NCI-H526 (cell line): ENCODE measurements at regions not wholly inside any gene's neighbourhood (a gene's known extent, or its start where the extent isn't known, plus 50 kb on each side); places are given as distances from the start of the nearest gene placed in this dataset.

ENCODE experiments used
- DNase-seq, 2 experiments: peaks; one replicate each; lab custom pipeline; 2025; lab: John Stamatoyannopoulos, UW

DNA sequence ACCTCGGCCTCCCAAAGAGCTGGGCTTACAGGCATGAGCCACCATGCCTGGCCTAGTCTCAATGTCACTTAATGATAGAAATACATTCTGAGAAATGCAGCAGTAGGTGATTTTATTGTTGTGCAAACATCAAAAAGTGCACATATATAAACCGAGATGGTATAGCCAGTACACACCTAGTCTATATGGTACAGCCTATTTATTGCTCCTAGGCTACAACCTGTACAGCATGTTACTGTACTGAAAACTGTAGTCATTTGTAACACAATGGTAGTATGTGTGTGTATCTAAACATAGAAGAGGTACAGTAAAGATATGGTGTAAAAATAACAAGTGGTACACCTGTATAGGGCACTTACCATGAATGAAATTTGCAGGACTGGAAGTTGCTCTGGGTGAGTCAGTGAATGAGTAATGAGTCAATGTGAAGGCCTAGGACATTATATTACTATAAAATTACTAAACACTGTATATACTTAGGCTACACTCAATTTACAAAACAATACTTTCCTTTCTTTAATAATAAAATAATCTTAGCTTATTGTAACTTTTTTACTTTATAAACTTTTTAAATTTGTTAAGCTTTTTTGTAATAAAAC is 166.7 kb upstream of the SYT1 start:
- DNase-seq = no peak

GRCh38 chr12:78698747-78699146 is 165.8 kb upstream of the SYT1 start:
- no peak for DNase-seq

DNA sequence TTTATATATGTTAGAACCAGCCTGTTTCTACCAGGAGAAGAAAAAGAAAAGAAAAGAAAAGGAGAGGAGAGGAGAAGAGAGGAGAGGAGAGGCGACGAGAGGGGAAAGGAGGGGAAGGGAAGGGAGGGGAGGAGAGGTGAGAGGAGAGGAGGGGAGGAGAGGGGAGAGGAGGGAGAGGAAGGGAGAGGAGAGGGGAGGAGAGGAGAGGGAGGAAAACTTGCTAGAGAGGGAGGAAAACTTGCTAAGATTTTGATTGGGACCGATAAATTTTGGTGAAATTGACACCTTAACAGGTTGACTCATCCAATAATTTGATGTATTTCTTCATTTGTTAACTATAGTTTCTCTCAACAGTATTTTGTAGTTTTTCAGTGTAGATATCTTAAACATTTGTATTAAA is 164.0 kb upstream of the SYT1 start:
- DNase-seq = no peak

DNA sequence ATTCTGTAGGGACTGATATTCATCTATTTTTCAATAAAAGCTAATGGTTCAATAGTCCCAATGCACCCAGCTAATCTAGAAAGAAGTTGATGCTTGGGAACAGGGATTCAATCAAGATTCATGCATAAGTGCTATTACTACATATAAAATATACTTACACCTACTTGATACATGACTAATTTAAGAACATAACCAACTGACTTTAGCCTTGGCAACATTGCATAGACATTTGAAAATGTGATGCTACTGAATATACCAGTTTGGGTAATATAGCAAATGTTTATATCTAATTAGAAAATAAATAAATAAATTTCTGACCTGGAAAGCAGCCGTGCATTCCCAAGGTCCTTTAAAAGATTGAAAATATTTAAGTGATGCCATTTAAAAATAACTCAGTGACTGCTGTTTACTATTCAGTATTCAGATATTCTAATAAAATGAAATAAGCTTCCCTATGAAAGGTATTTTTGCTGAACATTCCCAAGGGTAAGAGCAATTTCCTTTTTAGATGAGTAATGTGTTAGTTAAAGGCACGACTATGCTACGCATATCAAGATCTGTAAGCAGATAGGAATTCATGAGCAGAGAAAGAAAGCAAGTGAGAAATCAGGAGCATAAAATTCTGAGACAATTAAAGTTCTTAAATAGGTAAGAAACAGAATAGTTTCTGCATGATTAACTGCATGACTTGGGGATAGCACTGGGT is 160.6 kb upstream of the SYT1 start:
- no peak for DNase-seq

- DNase-seq = no peak
These were observed 152.6 kb upstream of the SYT1 start for GRCh38 chr12:78711954-78712353.

- DNase-seq = no peak
These were observed 151.6 kb upstream of the SYT1 start for GRCh38 chr12:78712834-78713481.

DNA sequence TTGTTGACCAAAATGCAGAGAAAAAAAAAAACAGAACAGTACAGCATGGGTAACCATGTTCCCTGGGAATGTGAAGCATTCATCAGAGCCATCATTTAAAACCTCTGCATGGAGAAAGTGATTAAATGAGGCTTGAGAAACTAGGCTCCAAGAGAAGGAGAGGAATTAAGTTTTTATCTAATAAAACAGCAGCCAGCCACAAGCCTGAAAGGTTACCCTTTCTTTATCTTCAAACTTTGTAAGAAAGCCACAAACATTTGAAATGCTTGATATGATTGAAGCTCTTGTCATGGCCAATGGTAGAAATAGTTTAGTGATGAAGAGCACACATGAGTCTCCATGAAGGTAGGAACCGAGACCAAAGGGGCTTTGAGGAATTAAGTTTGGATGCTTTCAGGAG is 144.9 kb upstream of the SYT1 start:
- no peak for DNase-seq

- no peak for DNase-seq
These were observed 142.7 kb upstream of the SYT1 start for GRCh38 chr12:78721906-78722305.

- no peak for DNase-seq
These were observed 139.5 kb upstream of the SYT1 start for GRCh38 chr12:78725033-78725432.

DNA sequence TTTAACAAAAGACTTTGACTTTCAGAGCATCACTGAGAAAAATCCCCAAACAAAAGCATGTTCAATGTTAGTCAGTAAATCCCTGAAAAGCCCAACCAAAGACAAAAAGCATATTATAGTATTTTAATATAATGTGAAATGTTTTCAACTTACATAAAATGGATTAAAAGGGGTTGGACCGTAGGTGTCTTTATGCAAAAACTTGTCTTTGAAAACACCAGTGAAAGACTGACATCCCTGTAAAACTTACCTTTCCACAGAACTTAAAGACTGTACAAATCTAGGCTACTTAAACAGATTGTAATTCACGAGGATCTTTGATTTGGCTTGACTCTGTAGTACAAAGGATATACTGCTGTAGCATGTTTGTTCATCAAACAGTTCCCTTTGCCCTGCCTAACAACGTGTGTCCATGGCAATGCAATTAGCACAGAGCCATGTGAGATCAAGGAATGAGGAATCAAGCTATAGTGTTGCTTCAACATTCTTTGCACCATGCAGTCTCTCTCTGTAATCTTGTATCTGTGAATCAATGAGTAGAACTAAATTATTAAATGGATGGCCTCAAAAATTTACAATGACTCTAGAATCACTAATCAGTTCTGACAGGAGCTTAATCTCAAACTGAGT is 138.5 kb upstream of the SYT1 start:
- no peak for DNase-seq

- DNase-seq = no peak
These were observed 137.7 kb upstream of the SYT1 start for GRCh38 chr12:78726854-78727253.

DNA sequence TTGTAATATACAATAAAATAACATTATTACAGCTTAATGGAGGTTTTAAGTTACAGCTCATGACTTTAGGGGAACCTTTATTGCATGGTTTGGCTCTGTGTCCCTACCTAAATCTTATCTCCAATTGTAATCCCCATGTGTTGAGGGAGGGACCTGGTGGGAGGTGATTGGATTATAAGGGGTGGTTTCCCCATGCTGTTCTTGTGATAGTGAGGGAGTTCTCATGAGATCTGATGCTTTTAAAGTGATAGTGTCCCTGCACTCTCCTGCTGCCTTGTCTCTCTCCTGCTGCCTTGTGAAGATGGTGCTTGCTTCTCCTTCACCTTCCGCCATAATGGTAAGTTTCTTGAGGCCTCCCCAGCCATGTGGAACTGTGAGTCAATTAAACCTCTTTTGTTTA is 132.1 kb upstream of the SYT1 start:
- no peak for DNase-seq

- no peak for DNase-seq
These were observed 124.9 kb upstream of the SYT1 start for GRCh38 chr12:78739653-78740052.

DNA sequence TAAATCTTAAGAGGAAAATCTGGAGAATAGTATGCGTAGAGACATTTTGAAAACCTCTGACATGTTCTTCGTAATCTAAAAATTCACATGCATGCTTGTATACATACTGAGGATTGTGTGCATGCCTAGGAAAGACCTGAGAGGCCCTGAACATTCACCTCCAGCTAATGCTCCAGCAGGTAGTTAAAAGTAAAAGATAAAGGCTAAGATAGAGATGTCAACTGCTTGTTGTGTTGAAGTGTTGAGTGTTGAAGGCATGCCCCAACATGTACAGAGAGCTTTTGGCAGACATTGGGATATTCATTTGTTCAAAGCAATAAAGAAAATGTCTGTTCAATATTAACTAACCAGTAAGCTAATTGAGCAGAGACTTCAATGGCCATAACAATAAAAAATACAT is 118.6 kb upstream of the SYT1 start:
- DNase-seq = peak; percentile 2 to 17

- no peak for DNase-seq
These were observed 111.5 kb upstream of the SYT1 start for GRCh38 chr12:78753058-78753457.

DNA sequence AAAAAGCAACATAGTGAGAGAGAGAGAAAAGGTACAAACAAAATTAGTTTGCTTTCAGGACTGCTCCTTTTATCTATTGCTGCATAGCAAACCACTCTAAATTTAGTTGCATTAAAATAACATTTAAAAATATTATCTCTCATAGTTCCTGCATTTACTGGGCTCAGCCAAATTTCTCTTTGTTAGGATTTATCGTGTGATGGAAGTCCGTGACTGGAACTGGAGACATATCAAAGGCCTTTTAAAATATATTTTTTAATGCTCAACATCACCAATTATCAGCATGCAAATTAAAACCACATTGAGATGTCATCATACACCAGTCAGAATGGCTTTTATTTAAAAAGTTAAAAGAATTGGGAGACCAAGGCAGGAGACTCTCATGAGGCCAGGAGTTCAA is 107.6 kb upstream of the SYT1 start:
- no peak for DNase-seq

DNA sequence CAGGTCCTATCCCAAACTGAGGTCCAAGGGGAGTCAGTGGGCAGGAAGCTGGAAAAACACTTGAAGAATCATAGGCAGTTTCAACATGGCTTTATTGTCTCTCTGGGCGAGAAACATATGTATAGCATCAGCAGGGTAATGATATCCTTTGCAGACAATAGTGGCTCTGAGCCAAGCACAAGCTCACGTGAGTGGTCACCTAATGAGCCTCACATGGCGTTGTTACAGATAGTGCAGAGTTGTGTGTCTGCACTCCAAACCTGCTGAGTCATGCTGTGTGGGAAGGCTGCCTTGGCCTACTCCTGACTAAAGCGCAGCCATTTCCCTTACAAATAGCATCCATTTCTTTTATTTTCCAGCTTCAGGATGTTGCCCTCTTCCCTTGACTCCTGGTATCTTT is 105.2 kb upstream of the SYT1 start:
- no peak for DNase-seq

DNA sequence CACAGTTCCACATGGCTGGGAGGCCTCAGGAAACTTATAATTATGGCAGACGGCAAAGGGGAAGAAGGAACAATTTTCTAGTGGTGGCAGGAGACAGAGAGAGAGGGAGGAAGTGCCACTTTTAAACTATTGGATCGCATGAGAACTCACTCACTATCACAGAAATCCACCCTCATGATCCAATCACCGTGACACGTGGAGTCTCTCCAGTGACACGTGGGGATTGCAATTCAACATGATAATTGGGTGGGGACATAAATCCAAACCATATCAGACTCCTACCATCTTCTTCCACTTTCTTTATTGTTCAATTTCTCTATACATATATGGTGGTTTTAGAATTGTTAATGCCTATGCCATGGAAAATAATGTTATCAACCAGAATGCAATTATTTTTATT is 103.7 kb upstream of the SYT1 start:
- DNase-seq = no peak

- DNase-seq = no peak
These were observed 99.7 kb upstream of the SYT1 start for GRCh38 chr12:78764913-78765312.

GRCh38 chr12:78767264-78767981 is 97.2 kb upstream of the SYT1 start:
- DNase-seq = no peak

DNA sequence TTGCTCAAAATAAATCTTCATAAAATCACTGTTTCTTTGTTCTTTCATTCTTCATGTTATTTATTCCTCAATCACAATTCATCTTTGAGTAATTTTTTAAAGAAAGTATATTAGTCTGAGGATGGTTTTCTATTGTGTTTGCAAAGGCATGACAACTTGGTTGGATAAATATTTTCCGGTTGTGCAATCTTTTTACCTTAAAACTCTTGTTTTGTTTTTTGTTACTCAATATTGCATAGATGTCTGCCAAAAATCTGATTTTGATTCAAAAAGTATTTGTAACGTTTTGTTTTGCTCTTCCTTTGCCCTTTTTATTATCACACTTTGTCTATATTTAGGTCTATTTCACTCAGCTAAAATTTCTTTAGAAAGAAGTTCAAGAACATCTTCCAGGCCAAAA is 86.2 kb upstream of the SYT1 start:
- no peak for DNase-seq

GRCh38 chr12:78787576-78787975 is 77.0 kb upstream of the SYT1 start:
- no peak for DNase-seq

DNA sequence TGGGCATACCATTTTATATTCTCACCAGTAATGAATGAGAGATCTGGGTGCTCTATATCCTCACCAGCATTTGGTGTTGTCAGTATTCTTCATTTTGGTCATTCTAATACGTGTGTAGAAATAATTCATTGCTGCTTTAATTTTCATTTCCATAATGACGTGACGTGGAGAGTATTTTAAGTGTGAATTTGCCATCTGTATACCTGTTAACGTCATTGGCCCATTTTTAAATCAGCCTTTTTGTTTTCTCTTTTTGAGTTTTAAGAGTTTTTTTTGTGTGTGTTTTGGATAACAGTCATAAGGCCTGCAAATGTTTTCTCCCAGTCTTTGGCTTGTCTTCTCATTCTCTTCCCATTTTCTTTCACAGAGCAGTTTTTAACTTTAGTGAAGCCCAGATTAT is 74.4 kb upstream of the SYT1 start:
- DNase-seq = no peak
